C4-2B (cell line): ENCODE measurements at regions not wholly inside any gene's neighbourhood (a gene's known extent, or its start where the extent isn't known, plus 50 kb on each side); places are given as distances from the start of the nearest gene placed in this dataset.

Experiments used
- CTCF ChIP-seq: fragments of 450-650 bp; conservative IDR thresholded peaks from 2 replicates; pipeline ENCODE4 v1.5.1; 2017; ENCODE audit warnings: mild to moderate bottlenecking
- ZFX ChIP-seq: fragments of 450-650 bp; IDR thresholded peaks from 2 replicates; pipeline ENCODE4 v1.6.1; 2017

GRCh38 chr5:161077936-161078545 lies 226.0 kb upstream of the ATP10B start:
- TF ChIP-seq CTCF, result no peak
- TF ChIP-seq ZFX, result no peak
